HG03565 (cell line): ENCODE measurements at regions not wholly inside any gene's neighbourhood (a gene's known extent, or its start where the extent isn't known, plus 50 kb on each side); places are given as distances from the start of the nearest gene placed in this dataset.

Experiments used
- ATAC-seq: cut with Tn5 transposase; IDR thresholded peaks from one replicate; pipeline ENCODE4 v1.9.1; 2021; ENCODE audit warnings: mild to moderate bottlenecking, moderate library complexity; ENCODE audit not compliant: unreplicated experiment

- ATAC-seq: peak; percentile 60
These were observed 274.4 kb upstream of the SEMA6A start for GRCh38 chr5:116848954-116849581.

- ATAC-seq: no peak
These were observed 273.3 kb upstream of the SEMA6A start for GRCh38 chr5:116847960-116848359.

- no peak for ATAC-seq
These were observed 269.4 kb upstream of the SEMA6A start for GRCh38 chr5:116844015-116844414.

- ATAC-seq: no peak
These were observed 267.9 kb upstream of the SEMA6A start for GRCh38 chr5:116842514-116842961.

GRCh38 chr5:116841734-116842133 lies 267.1 kb upstream of the SEMA6A start:
- no peak for ATAC-seq

GRCh38 chr5:116838011-116838536 lies 263.5 kb upstream of the SEMA6A start:
- ATAC-seq: no peak

GRCh38 chr5:116834796-116835515 lies 260.3 kb upstream of the SEMA6A start:
- ATAC-seq: no peak

- no peak for ATAC-seq
These were observed 255.5 kb upstream of the SEMA6A start for GRCh38 chr5:116830079-116830478.

- ATAC-seq: no peak
These were observed 252.5 kb upstream of the SEMA6A start for GRCh38 chr5:116827078-116827477.

- no peak for ATAC-seq
These were observed 250.9 kb upstream of the SEMA6A start for GRCh38 chr5:116825486-116825885.

GRCh38 chr5:116824751-116825438 lies 250.3 kb upstream of the SEMA6A start:
- no peak for ATAC-seq

- no peak for ATAC-seq
These were observed 240.2 kb upstream of the SEMA6A start for GRCh38 chr5:116814626-116815385.

GRCh38 chr5:116813906-116814305 lies 239.3 kb upstream of the SEMA6A start:
- no peak for ATAC-seq

- ATAC-seq: no peak
These were observed 238.7 kb upstream of the SEMA6A start for GRCh38 chr5:116813356-116813755.

GRCh38 chr5:116810951-116811350 lies 236.3 kb upstream of the SEMA6A start:
- no peak for ATAC-seq

GRCh38 chr5:116806836-116807235 lies 232.2 kb upstream of the SEMA6A start:
- ATAC-seq: no peak

- ATAC-seq: no peak
These were observed 224.8 kb upstream of the SEMA6A start for GRCh38 chr5:116799401-116799800.

- no peak for ATAC-seq
These were observed 220.6 kb upstream of the SEMA6A start for GRCh38 chr5:116795189-116795588.

- no peak for ATAC-seq
These were observed 214.9 kb upstream of the SEMA6A start for GRCh38 chr5:116789522-116789921.

GRCh38 chr5:116788851-116789403 lies 214.3 kb upstream of the SEMA6A start:
- no peak for ATAC-seq

GRCh38 chr5:116787570-116787969 lies 212.9 kb upstream of the SEMA6A start:
- no peak for ATAC-seq
